ENCODE measurements at regions not wholly inside any gene's neighbourhood (a gene's known extent, or its start where the extent isn't known, plus 50 kb on each side); places are given as distances from the start of the nearest gene placed in this dataset.

- peak overlapping the region in 4 of 8 donors; percentile 1 to 45 (median 34) for H3K4me3 Mint-ChIP-seq
- peaks cover 44 to 57% (median 51%) of the 10 kb centered on the region in 4 donors for H3K4me1 Mint-ChIP-seq
- H3K27me3 Mint-ChIP-seq = no peaks in the 10 kb centered on the region
- H3K36me3 ChIP-seq (ENCODE audit: insufficient read depth, low read length) = no peaks in the 10 kb centered on the region
- no peak overlapping the region for H3K4me3 ChIP-seq (ENCODE audit: low read length in 2 of 2)
- no peaks in the 10 kb centered on the region for H3K36me3 Mint-ChIP-seq
- intact Hi-C loops (cut with micrococcal nuclease) = no loop called here
- H3K9me3 Mint-ChIP-seq = peaks cover 0 to 2% (median 0%) of the 10 kb centered on the region in 8 donors
- ChIA-PET POLR2A (ENCODE audit: partially characterized antibody) (interaction anchor here (1.4 to 1.7 kb wide), 2 partner anchors 15 to 19 kb away, joined by 6 to 14 read pairs; no protein-coding TSS in a partner anchor), CTCF (ENCODE audit: partially characterized antibody) (interaction anchor here (1.0 to 3.4 kb wide), 5 partner anchors 13 to 95 kb away, joined by 3 to 20 read pairs (median 5); no protein-coding TSS in a partner anchor)
- DNase-seq = no peak
- no peak overlapping the region for H3K27ac ChIP-seq (ENCODE audit: low read depth, low read length)
- H3K9me3 ChIP-seq (ENCODE audit: control insufficient read depth in 1 of 2, low read length in 2 of 2) = no peaks in the 10 kb centered on the region
- H3K4me1 ChIP-seq (ENCODE audit: insufficient read depth, low read length) = peaks cover 47% of the 10 kb centered on the region
- H3K27me3 ChIP-seq (ENCODE audit: insufficient read depth, low read length) = no peaks in the 10 kb centered on the region
- peak overlapping the region in 4 of 7 donors; percentile 15 to 75 (median 32) for H3K27ac Mint-ChIP-seq
Measured at GRCh38 chr14:65864984-65865383, 452.5 kb downstream of the FUT8 start.

- no peaks in the 10 kb centered on the region for H3K9me3 ChIP-seq (ENCODE audit: control insufficient read depth in 1 of 2, low read length in 2 of 2)
- H3K27ac ChIP-seq (ENCODE audit: low read depth, low read length) = no peak overlapping the region
- no peak overlapping the region for H3K4me3 ChIP-seq (ENCODE audit: low read length in 2 of 2)
- intact Hi-C loops (cut with micrococcal nuclease) = no loop called here
- Mint-ChIP-seq H3K36me3 (no peaks in the 10 kb centered on the region), H3K9me3 (peaks cover 0 to 2% (median 0%) of the 10 kb centered on the region in 8 donors), H3K27me3 (no peaks in the 10 kb centered on the region), H3K4me3 (no peak overlapping the region), H3K4me1 (peaks cover 31 to 47% (median 37%) of the 10 kb centered on the region in 4 donors), H3K27ac (no peak overlapping the region)
- no peaks in the 10 kb centered on the region for H3K27me3 ChIP-seq (ENCODE audit: insufficient read depth, low read length)
- ChIA-PET CTCF (ENCODE audit: partially characterized antibody) (interaction anchor here (1.3 to 3.4 kb wide), 4 partner anchors 12 to 93 kb away, joined by 3 to 20 read pairs (median 6); no protein-coding TSS in a partner anchor), POLR2A (ENCODE audit: partially characterized antibody) (interaction anchor here (0.8 kb wide), 1 partner anchor 12 kb away, joined by 3 read pairs; no protein-coding TSS in a partner anchor)
- no peak for DNase-seq
- H3K36me3 ChIP-seq (ENCODE audit: insufficient read depth, low read length) = no peaks in the 10 kb centered on the region
- H3K4me1 ChIP-seq (ENCODE audit: insufficient read depth, low read length) = peaks cover 33% of the 10 kb centered on the region
Measured at GRCh38 chr14:65866448-65866847, 453.9 kb downstream of the FUT8 start.

GRCh38 chr14:65866886-65867285, 454.4 kb downstream of the FUT8 start:
- CTCF ChIA-PET (ENCODE audit: partially characterized antibody) = interaction anchor here (1.3 to 1.8 kb wide), 3 partner anchors 11 to 43 kb away, joined by 3 to 6 read pairs (median 5); no protein-coding TSS in a partner anchor
- no peaks in the 10 kb centered on the region for H3K36me3 ChIP-seq (ENCODE audit: insufficient read depth, low read length)
- Mint-ChIP-seq H3K4me3 (no peak overlapping the region), H3K9me3 (peaks cover 0 to under 1% (median 0%) of the 10 kb centered on the region in 8 donors), H3K27ac (no peak overlapping the region), H3K4me1 (peaks cover 27 to 43% (median 34%) of the 10 kb centered on the region in 4 donors), H3K27me3 (no peaks in the 10 kb centered on the region), H3K36me3 (no peaks in the 10 kb centered on the region)
- intact Hi-C loops (cut with micrococcal nuclease) = no loop called here
- H3K27ac ChIP-seq (ENCODE audit: low read depth, low read length) = no peak overlapping the region
- H3K9me3 ChIP-seq (ENCODE audit: control insufficient read depth in 1 of 2, low read length in 2 of 2) = no peaks in the 10 kb centered on the region
- H3K4me3 ChIP-seq (ENCODE audit: low read length in 2 of 2) = no peak overlapping the region
- peaks cover 29% of the 10 kb centered on the region for H3K4me1 ChIP-seq (ENCODE audit: insufficient read depth, low read length)
- no peaks in the 10 kb centered on the region for H3K27me3 ChIP-seq (ENCODE audit: insufficient read depth, low read length)
- POLR2A ChIA-PET (ENCODE audit: partially characterized antibody) = interaction anchor here (0.8 to 1.5 kb wide), 2 partner anchors 12 to 68 kb away, joined by 3 read pairs; no protein-coding TSS in a partner anchor
- DNase-seq = no peak

- POLR2A ChIA-PET (ENCODE audit: partially characterized antibody) = interaction anchor here (0.8 to 1.5 kb wide), 2 partner anchors 11 to 68 kb away, joined by 3 read pairs; no protein-coding TSS in a partner anchor
Measured at GRCh38 chr14:65867333-65867732, 454.8 kb downstream of the FUT8 start.

GRCh38 chr14:65872536-65872935, 460.0 kb downstream of the FUT8 start:
- ChIA-PET POLR2A (ENCODE audit: partially characterized antibody) (interaction anchor here (1.0 kb wide), 1 partner anchor 26 kb away, joined by 5 read pairs; no protein-coding TSS in a partner anchor), CTCF (ENCODE audit: partially characterized antibody) (interaction anchor here (1.2 kb wide), 1 partner anchor 55 kb away, joined by 3 read pairs; no protein-coding TSS in a partner anchor)
- Mint-ChIP-seq H3K27ac (no peak overlapping the region), H3K36me3 (peaks cover 0 to 1% of the 10 kb centered on the region in 2 donors), H3K9me3 (no peaks in the 10 kb centered on the region), H3K4me1 (peaks cover 0 to 5% (median 5%) of the 10 kb centered on the region in 4 donors), H3K27me3 (no peaks in the 10 kb centered on the region), H3K4me3 (no peak overlapping the region)
- Histone ChIP-seq H3K27ac (ENCODE audit: low read depth, low read length) (no peak overlapping the region), H3K36me3 (ENCODE audit: insufficient read depth, low read length) (no peaks in the 10 kb centered on the region), H3K9me3 (ENCODE audit: control insufficient read depth in 1 of 2, low read length in 2 of 2) (no peaks in the 10 kb centered on the region), H3K27me3 (ENCODE audit: insufficient read depth, low read length) (no peaks in the 10 kb centered on the region), H3K4me3 (ENCODE audit: low read length in 2 of 2) (no peak overlapping the region), H3K4me1 (ENCODE audit: insufficient read depth, low read length) (peaks cover 9% of the 10 kb centered on the region)
- intact Hi-C loops (cut with micrococcal nuclease) = no loop called here
- no peak for DNase-seq

More at GRCh38 chr14:65867333-65867732, 454.8 kb downstream of the FUT8 start:
- Mint-ChIP-seq H3K27me3 (no peaks in the 10 kb centered on the region), H3K4me3 (no peak overlapping the region), H3K9me3 (no peaks in the 10 kb centered on the region), H3K4me1 (peaks cover 24 to 38% (median 30%) of the 10 kb centered on the region in 4 donors), H3K36me3 (no peaks in the 10 kb centered on the region), H3K27ac (no peak overlapping the region)
- no peaks in the 10 kb centered on the region for H3K36me3 ChIP-seq (ENCODE audit: insufficient read depth, low read length)
- H3K9me3 ChIP-seq (ENCODE audit: control insufficient read depth in 1 of 2, low read length in 2 of 2) = no peaks in the 10 kb centered on the region
- H3K4me3 ChIP-seq (ENCODE audit: low read length in 2 of 2) = no peak overlapping the region
- H3K4me1 ChIP-seq (ENCODE audit: insufficient read depth, low read length) = peaks cover 26% of the 10 kb centered on the region
- CTCF ChIA-PET (ENCODE audit: partially characterized antibody) = interaction anchor here (0.6 to 1.8 kb wide), 4 partner anchors 11 to 43 kb away, joined by 3 to 6 read pairs (median 4); no protein-coding TSS in a partner anchor
- no peak for DNase-seq
- intact Hi-C loops (cut with micrococcal nuclease) = no loop called here
- no peaks in the 10 kb centered on the region for H3K27me3 ChIP-seq (ENCODE audit: insufficient read depth, low read length)
- H3K27ac ChIP-seq (ENCODE audit: low read depth, low read length) = no peak overlapping the region

GRCh38 chr14:65877166-65877565, 464.6 kb downstream of the FUT8 start:
- Histone ChIP-seq H3K9me3 (ENCODE audit: control insufficient read depth in 1 of 2, low read length in 2 of 2) (no peaks in the 10 kb centered on the region), H3K36me3 (ENCODE audit: insufficient read depth, low read length) (no peaks in the 10 kb centered on the region), H3K27ac (ENCODE audit: low read depth, low read length) (no peak overlapping the region), H3K27me3 (ENCODE audit: insufficient read depth, low read length) (no peaks in the 10 kb centered on the region), H3K4me1 (ENCODE audit: insufficient read depth, low read length) (peaks cover 47% of the 10 kb centered on the region), H3K4me3 (ENCODE audit: low read length in 2 of 2) (no peak overlapping the region)
- H3K36me3 Mint-ChIP-seq = peaks cover 0 to 1% of the 10 kb centered on the region in 2 donors
- peaks cover 17 to 32% (median 28%) of the 10 kb centered on the region in 4 donors for H3K4me1 Mint-ChIP-seq
- peak overlapping the region in 4 of 7 donors; percentile 30 to 85 (median 70) for H3K27ac Mint-ChIP-seq
- ChIA-PET POLR2A (ENCODE audit: partially characterized antibody) (interaction anchor here (1.2 to 2.8 kb wide), 3 partner anchors 16 to 56 kb away, joined by 3 to 9 read pairs (median 9); no protein-coding TSS in a partner anchor), CTCF (ENCODE audit: partially characterized antibody) (interaction anchor here (1.0 to 3.9 kb wide), 6 partner anchors 13 to 82 kb away, joined by 3 to 19 read pairs (median 5); no protein-coding TSS in a partner anchor)
- H3K9me3 Mint-ChIP-seq = peaks cover 0 to 3% (median 0%) of the 10 kb centered on the region in 8 donors
- H3K4me3 Mint-ChIP-seq = peak overlapping the region in 3 of 8 donors; percentile 10 to 52 (median 46)
- DNase-seq = no peak
- no peaks in the 10 kb centered on the region for H3K27me3 Mint-ChIP-seq
- intact Hi-C loops (cut with micrococcal nuclease) = no loop called here

GRCh38 chr14:65877624-65878023, 465.1 kb downstream of the FUT8 start:
- POLR2A ChIA-PET (ENCODE audit: partially characterized antibody) = interaction anchor here (0.6 to 2.8 kb wide), 4 partner anchors 17 to 55 kb away, joined by 3 to 9 read pairs (median 6); no protein-coding TSS in a partner anchor
- Mint-ChIP-seq H3K27ac (peak overlapping the region in 4 of 7 donors; percentile 30 to 85 (median 70)), H3K4me1 (peaks cover 17 to 33% (median 28%) of the 10 kb centered on the region in 4 donors), H3K36me3 (peaks cover 0 to 1% of the 10 kb centered on the region in 2 donors), H3K27me3 (no peaks in the 10 kb centered on the region), H3K9me3 (peaks cover 0 to 4% (median 0%) of the 10 kb centered on the region in 8 donors), H3K4me3 (peak overlapping the region in 6 of 8 donors; percentile 10 to 55 (median 34))
- Histone ChIP-seq H3K27me3 (ENCODE audit: insufficient read depth, low read length) (no peaks in the 10 kb centered on the region), H3K4me3 (ENCODE audit: low read length in 2 of 2) (no peak overlapping the region), H3K9me3 (ENCODE audit: control insufficient read depth in 1 of 2, low read length in 2 of 2) (no peaks in the 10 kb centered on the region), H3K4me1 (ENCODE audit: insufficient read depth, low read length) (peaks cover 47% of the 10 kb centered on the region), H3K27ac (ENCODE audit: low read depth, low read length) (no peak overlapping the region), H3K36me3 (ENCODE audit: insufficient read depth, low read length) (no peaks in the 10 kb centered on the region)
- DNase-seq = no peak
- CTCF ChIA-PET (ENCODE audit: partially characterized antibody) = interaction anchor here (0.7 to 3.9 kb wide), 9 partner anchors 13 to 82 kb away, joined by 3 to 19 read pairs (median 3); no protein-coding TSS in a partner anchor
- intact Hi-C loops (cut with micrococcal nuclease) = no loop called here

Measured in CD4-positive, alpha-beta memory T cell (primary cell).